GM12874 (cell line): ENCODE measurements at regions not wholly inside any gene's neighbourhood (a gene's known extent, or its start where the extent isn't known, plus 50 kb on each side); places are given as distances from the start of the nearest gene placed in this dataset.

Source experiments
- TF ChIP-seq, protein P1 (sequence below): IDR thresholded peaks from 2 replicates; pipeline ENCODE4 v1.5.1; 2011; ENCODE audit warnings: low read depth, mild to moderate bottlenecking, control low read depth, low read length, moderate library complexity; ENCODE audit not compliant: insufficient read depth

DNA sequence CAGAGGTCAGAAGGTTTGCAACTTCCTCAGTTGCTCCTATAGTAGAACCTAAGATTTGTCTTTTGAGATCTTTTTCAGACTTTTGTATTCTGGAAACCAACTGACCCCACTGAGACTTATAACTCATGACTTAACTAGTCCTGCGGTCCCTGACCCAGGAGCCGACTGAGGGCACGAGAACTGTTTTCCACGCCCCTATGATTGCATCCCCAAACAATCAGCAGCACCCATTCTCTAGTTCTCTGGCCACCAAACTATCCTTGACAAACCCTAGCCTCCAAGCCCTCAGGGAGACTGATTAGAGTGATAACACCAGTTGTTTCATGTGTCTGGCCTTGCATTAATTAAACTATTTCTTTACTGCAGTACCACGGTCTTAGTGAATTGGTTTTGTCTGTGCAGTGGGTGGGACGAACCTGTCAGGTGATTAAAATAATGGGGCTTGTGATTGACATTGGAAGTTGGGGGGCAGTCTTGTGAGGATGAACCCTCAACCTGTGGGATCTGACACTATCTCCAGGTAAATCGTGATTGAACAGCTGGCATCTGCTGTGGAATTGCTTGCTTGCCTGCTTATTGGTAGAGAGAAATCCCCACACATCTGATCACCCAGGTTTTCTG is 95.7 kb downstream of the B3GNT2 start:
- TF ChIP-seq, protein P1, sequence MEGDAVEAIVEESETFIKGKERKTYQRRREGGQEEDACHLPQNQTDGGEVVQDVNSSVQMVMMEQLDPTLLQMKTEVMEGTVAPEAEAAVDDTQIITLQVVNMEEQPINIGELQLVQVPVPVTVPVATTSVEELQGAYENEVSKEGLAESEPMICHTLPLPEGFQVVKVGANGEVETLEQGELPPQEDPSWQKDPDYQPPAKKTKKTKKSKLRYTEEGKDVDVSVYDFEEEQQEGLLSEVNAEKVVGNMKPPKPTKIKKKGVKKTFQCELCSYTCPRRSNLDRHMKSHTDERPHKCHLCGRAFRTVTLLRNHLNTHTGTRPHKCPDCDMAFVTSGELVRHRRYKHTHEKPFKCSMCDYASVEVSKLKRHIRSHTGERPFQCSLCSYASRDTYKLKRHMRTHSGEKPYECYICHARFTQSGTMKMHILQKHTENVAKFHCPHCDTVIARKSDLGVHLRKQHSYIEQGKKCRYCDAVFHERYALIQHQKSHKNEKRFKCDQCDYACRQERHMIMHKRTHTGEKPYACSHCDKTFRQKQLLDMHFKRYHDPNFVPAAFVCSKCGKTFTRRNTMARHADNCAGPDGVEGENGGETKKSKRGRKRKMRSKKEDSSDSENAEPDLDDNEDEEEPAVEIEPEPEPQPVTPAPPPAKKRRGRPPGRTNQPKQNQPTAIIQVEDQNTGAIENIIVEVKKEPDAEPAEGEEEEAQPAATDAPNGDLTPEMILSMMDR: no peak

- TF ChIP-seq, protein P1: no peak
These were observed 95.1 kb downstream of the B3GNT2 start for GRCh38 chr2:62291052-62291451.

DNA sequence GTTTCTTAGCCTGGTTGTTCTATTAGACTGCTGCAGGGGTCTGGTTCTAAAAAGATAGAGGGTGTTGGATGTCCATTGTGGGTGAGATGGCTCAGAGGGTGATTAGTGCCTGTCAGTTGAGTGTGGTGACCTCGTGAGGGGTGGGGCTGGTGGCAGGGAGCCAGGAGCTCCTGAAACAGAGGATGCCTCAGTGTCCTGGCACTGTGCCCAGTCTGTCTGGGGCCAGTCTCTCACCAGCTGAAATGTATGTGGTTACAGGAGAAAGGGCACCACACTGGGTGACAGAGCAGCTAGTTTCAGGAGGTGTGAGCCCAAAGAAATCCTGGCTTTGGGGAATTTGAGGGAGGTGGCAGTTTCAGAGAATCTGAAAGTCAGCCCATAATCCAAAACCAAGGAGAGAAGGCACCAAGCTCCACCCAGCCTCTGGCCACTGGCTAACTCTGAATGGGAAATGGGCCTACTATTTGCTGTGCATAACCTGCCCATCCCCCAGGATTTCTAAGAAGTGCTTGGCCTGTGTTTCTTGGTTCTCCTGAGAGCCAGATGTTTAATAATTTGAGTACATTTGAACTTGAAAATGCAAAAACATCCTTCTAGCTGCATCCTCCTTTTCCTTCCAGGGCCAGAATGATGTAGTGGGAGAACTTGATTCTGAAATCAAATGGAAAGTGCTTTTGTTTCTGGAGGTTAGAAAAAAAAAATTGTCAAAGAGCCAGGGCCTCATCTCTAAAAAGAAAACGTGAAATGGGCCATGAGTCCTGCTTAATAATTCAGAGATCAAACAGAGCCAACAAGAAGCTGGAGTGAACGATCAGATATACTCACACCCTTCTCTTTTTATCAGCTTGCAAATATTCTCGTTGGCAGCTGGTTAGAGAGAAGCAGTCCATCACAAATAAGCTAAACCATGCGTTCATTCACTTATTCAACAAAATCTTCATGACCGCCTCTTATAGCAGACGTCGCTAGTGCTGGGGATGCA is 92.3 kb downstream of the B3GNT2 start:
- TF ChIP-seq, protein P1: no peak

DNA sequence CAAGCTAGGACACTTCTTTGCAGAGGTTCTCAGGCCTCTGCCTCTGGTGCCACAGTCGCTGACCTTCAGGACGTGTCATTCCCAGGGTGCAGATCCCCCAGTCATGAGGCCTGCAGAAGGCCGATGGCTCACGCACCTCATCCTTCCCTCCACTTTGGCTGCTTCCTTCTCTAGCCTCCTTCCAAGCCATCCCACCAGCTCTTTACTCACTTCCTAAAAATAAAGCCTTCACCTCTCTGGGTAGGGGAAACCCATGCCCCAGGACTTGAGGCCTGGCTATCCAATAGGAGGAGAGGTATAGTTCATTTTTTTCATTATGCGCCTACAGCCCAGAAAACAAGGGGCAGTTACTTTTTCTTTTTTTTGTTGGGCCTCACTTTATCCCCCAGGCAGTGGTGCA is 91.4 kb downstream of the B3GNT2 start:
- TF ChIP-seq, protein P1: no peak

DNA sequence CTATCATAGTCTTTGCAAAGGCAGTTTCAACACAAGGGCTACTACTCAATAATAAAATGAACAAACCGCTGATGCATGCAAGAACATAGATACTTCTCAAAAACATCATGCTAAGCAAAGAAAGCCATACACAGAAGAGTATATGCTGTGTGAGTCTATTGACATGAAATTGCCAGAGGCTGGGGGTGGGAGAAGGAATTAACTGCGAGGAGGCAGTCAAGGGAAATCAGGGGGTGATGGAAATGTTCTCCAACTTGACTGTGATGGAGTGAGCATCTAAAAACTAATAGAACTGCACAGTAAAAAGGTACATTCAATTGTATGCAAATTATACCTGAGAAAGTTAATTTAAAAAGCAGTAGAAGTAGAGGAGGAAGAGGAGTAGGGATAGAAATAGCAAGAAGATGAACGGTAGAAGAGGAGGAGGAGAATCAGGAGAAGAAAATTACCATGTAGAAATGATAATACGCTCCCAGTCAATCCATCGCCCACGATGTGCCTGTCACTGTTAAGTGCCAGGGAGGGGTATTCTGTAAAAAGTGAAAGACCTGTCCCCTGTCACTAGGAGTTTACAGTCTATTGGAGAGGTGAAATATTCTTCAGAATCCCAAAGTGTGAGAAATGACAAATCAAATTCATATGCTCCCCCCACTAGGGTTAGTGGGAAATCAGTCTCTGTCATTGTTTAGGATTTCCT is 90.3 kb downstream of the B3GNT2 start:
- TF ChIP-seq, protein P1: no peak

- TF ChIP-seq, protein P1: no peak
These were observed 89.1 kb downstream of the B3GNT2 start for GRCh38 chr2:62284980-62285379.

- TF ChIP-seq, protein P1: no peak
These were observed 88.6 kb downstream of the B3GNT2 start for GRCh38 chr2:62284471-62284870.
